CD4-positive, CD25-positive, alpha-beta regulatory T cell (primary cell): ENCODE measurements at regions not wholly inside any gene's neighbourhood (a gene's known extent, or its start where the extent isn't known, plus 50 kb on each side); places are given as distances from the start of the nearest gene placed in this dataset.

ENCODE experiments used
- ATAC-seq, 2 donors: fragments of 150-1000 bp; cut with Tn5 transposase; one replicate each; pipeline ENCODE4 v1.10.0; 2021; ENCODE audit warnings: low read depth in 2 of 2, moderate number of reproducible peaks in 2 of 2, moderate library complexity in 1 of 2
- DNase-seq, 3 donors: peaks; one replicate each; pipeline versions ENCODE4 v3.0.0 to v3.0.0-alpha.2; 2012 to 2022; ENCODE audit warnings: mixed read lengths in 1 of 3
- H3K27ac ChIP-seq: one replicate; pipeline ENCODE4 v1.7.0; 2013; ENCODE audit warnings: mild to moderate bottlenecking, low read length; ENCODE audit not compliant: insufficient read depth, poor library complexity, severe bottlenecking
- H3K27me3 ChIP-seq: one replicate; pipeline ENCODE4 v1.7.0; 2013; ENCODE audit warnings: low read length; ENCODE audit not compliant: control insufficient read depth, insufficient read depth
- H3K36me3 ChIP-seq: one replicate; pipeline ENCODE4 v1.7.0; 2013; ENCODE audit warnings: mild to moderate bottlenecking, low read length, moderate library complexity; ENCODE audit not compliant: control insufficient read depth, insufficient read depth
- H3K4me1 ChIP-seq: 2 replicates; pipeline ENCODE4 v1.7.0; 2013; ENCODE audit warnings: mild to moderate bottlenecking, low read length; ENCODE audit not compliant: insufficient read depth, control insufficient read depth, poor library complexity, severe bottlenecking
- H3K4me3 ChIP-seq: one replicate; pipeline ENCODE4 v1.7.0; 2013; ENCODE audit warnings: low read depth, mild to moderate bottlenecking, low read length, moderate library complexity
- H3K9me3 ChIP-seq, 2 experiments: 1 replicate in 1 of 2; 2 replicates in 1 of 2; pipeline ENCODE4 v1.7.0; 2013; ENCODE audit warnings: low read length in 2 of 2, mild to moderate bottlenecking in 1 of 2, moderate library complexity in 1 of 2; ENCODE audit not compliant: control insufficient read depth in 2 of 2
- H3K27ac Mint-ChIP-seq, 3 donors: one replicate each; pipeline ENCODE4 v1.8.0; 2020 to 2022; ENCODE audit warnings: mild to moderate bottlenecking in 3 of 3, mixed read lengths in 3 of 3, moderate library complexity in 2 of 3
- H3K27me3 Mint-ChIP-seq: one replicate; pipeline ENCODE4 v1.8.0; 2022; ENCODE audit warnings: mild to moderate bottlenecking, mixed read lengths
- H3K36me3 Mint-ChIP-seq: one replicate; pipeline ENCODE4 v1.8.0; 2020; ENCODE audit warnings: mixed read lengths
- H3K4me1 Mint-ChIP-seq, 4 donors: one replicate each; pipeline ENCODE4 v1.8.0; 2020 to 2022; ENCODE audit warnings: mixed read lengths in 4 of 4, mild to moderate bottlenecking in 1 of 4
- H3K4me3 Mint-ChIP-seq, 4 donors: one replicate each; pipeline ENCODE4 v1.8.0; 2020 to 2022; ENCODE audit warnings: mild to moderate bottlenecking in 4 of 4, mixed read lengths in 4 of 4, moderate library complexity in 3 of 4
- H3K9me3 Mint-ChIP-seq, 7 donors: one replicate each; pipeline ENCODE4 v1.8.0; 2020 to 2022; ENCODE audit warnings: mixed read lengths in 7 of 7, mild to moderate bottlenecking in 3 of 7, moderate library complexity in 2 of 7

DNA sequence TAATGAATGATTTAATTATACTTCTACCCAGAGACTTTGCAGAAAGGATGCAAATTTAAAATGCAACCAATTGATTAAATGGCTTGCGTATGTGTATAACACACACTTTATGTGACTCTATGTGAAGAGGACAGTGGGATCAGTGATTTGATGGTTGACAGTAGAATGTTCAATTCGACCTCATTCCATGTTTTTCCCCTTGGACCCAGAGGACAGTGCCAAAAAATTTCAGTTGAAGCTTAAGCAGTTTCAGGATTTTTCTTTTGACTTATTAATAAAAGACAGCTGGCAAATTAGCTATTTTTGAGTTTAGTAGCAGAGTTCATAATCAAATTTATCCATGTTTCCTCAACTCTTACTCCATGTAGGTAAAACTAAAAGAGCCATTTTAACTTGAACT is 742.4 kb upstream of the NR2F2 start:
- DNase-seq = no peak
- Histone ChIP-seq H3K36me3 (no peaks in the 10 kb centered on the region), H3K27ac (no peak overlapping the region), H3K9me3 (no peaks in the 10 kb centered on the region), H3K27me3 (peaks cover 3% of the 10 kb centered on the region), H3K4me1 (no peaks in the 10 kb centered on the region), H3K4me3 (no peak overlapping the region)
- Mint-ChIP-seq H3K36me3 (no peaks in the 10 kb centered on the region), H3K27ac (no peak overlapping the region), H3K4me3 (no peak overlapping the region), H3K27me3 (no peaks in the 10 kb centered on the region), H3K4me1 (no peaks in the 10 kb centered on the region), H3K9me3 (no peaks in the 10 kb centered on the region)
- ATAC-seq = no peak

DNA sequence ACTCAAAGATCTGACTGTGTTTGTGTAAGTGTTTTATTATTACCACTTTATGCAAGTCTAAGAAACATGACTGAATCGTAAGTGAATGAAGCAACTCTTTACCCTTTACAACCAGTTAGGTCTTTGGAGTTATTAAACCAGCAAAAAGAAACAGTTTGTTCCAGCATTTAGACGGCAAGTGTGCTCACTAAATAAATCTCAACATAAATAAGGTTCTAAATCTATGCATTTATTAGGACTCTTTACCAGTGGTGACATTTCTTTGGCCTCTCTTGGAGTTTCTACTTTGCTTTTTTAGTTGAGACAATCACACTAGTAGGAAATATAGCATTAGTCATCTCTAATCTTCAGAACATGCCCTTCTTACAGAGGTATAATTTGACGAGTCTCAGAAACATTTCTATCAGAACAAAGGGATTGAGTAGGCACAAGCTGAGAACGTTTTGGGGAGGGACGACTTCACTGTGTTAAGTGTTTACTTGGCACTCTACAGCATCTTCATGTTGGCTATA is 739.9 kb upstream of the NR2F2 start:
- no peaks in the 10 kb centered on the region for H3K4me1 ChIP-seq
- H3K9me3 ChIP-seq = no peaks in the 10 kb centered on the region
- peaks cover 3% of the 10 kb centered on the region for H3K27me3 ChIP-seq
- Mint-ChIP-seq H3K4me3 (no peak overlapping the region), H3K4me1 (no peaks in the 10 kb centered on the region), H3K9me3 (no peaks in the 10 kb centered on the region), H3K27me3 (no peaks in the 10 kb centered on the region), H3K36me3 (no peaks in the 10 kb centered on the region), H3K27ac (no peak overlapping the region)
- no peaks in the 10 kb centered on the region for H3K36me3 ChIP-seq
- H3K27ac ChIP-seq = no peak overlapping the region
- H3K4me3 ChIP-seq = no peak overlapping the region
- DNase-seq (no peak), ATAC-seq (no peak)

DNA sequence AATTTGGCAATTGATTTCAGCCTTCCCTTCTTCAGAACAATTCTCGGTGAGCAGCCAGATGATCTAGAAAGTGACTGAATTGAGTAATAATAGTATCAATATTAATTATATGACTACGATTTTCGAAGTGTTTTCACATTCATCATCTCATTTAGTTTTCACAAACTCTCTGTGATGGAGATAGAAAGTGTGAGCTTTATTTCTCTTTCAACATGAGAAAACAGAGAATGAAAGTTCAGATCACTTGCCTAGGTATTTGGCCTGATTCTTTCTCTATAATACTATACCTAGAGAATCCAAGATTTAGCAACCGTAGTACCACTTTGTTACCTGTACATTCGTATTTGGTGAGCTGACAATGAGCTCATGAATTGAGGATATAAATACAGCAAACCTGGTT is 739.2 kb upstream of the NR2F2 start:
- no peak for DNase-seq
- Histone ChIP-seq H3K36me3 (no peaks in the 10 kb centered on the region), H3K27ac (no peak overlapping the region), H3K4me3 (no peak overlapping the region), H3K27me3 (peaks cover 3% of the 10 kb centered on the region), H3K9me3 (no peaks in the 10 kb centered on the region), H3K4me1 (no peaks in the 10 kb centered on the region)
- Mint-ChIP-seq H3K9me3 (no peaks in the 10 kb centered on the region), H3K27me3 (no peaks in the 10 kb centered on the region), H3K36me3 (no peaks in the 10 kb centered on the region), H3K4me1 (no peaks in the 10 kb centered on the region), H3K27ac (no peak overlapping the region), H3K4me3 (no peak overlapping the region)
- no peak for ATAC-seq

DNA sequence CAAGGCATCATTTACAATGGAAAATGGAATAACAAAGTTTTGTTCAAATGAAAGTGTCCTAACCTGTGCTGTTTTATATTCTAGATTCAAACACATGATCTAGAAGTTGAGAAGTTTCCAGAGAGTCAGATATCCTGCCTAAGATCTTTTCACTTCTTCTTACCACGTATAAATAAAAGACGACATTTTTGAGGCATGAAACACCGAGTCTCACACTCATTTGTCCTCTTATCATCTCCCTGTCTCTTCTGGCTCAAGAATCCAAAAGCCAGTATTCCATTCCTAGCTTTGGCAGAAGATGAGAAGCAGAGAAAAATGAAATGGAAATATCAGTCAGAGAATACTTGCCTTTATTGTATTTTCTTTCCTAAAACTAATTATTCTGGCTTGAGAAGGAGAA is 738.6 kb upstream of the NR2F2 start:
- no peaks in the 10 kb centered on the region for H3K36me3 ChIP-seq
- no peak overlapping the region for H3K4me3 Mint-ChIP-seq
- H3K27ac ChIP-seq = no peak overlapping the region
- H3K9me3 Mint-ChIP-seq = no peaks in the 10 kb centered on the region
- H3K4me3 ChIP-seq = no peak overlapping the region
- no peaks in the 10 kb centered on the region for H3K4me1 Mint-ChIP-seq
- H3K27me3 Mint-ChIP-seq = no peaks in the 10 kb centered on the region
- H3K27ac Mint-ChIP-seq = no peak overlapping the region
- no peaks in the 10 kb centered on the region for H3K4me1 ChIP-seq
- H3K9me3 ChIP-seq = no peaks in the 10 kb centered on the region
- DNase-seq = no peak
- H3K27me3 ChIP-seq = peaks cover 3% of the 10 kb centered on the region
- H3K36me3 Mint-ChIP-seq = no peaks in the 10 kb centered on the region
- ATAC-seq = no peak

DNA sequence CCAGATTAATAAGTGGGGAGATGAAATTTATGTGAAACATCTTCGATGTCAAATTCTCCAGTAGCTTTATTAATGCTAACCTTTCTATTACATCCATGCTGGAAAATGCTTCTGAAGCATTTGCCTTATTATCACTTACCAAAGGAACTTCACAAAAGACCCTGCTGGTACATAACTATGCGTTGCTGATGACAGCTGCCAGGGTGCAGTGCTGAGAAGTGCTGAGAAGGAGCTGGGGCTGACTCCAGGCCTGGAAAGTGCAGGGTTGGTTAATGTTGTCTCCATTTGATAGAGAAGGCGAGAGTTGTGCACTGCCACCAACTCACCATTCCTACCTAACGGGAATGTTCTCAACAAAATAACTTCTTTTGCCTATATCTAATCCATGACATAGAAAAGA is 736.0 kb upstream of the NR2F2 start:
- no peak overlapping the region for H3K27ac ChIP-seq
- no peaks in the 10 kb centered on the region for H3K4me1 Mint-ChIP-seq
- H3K4me3 Mint-ChIP-seq = no peak overlapping the region
- no peak for DNase-seq
- no peaks in the 10 kb centered on the region for H3K36me3 ChIP-seq
- H3K27me3 Mint-ChIP-seq = no peaks in the 10 kb centered on the region
- no peaks in the 10 kb centered on the region for H3K36me3 Mint-ChIP-seq
- no peak for ATAC-seq
- H3K4me3 ChIP-seq = no peak overlapping the region
- H3K27ac Mint-ChIP-seq = no peak overlapping the region
- no peaks in the 10 kb centered on the region for H3K9me3 ChIP-seq
- no peaks in the 10 kb centered on the region for H3K27me3 ChIP-seq
- no peaks in the 10 kb centered on the region for H3K4me1 ChIP-seq
- H3K9me3 Mint-ChIP-seq = no peaks in the 10 kb centered on the region

DNA sequence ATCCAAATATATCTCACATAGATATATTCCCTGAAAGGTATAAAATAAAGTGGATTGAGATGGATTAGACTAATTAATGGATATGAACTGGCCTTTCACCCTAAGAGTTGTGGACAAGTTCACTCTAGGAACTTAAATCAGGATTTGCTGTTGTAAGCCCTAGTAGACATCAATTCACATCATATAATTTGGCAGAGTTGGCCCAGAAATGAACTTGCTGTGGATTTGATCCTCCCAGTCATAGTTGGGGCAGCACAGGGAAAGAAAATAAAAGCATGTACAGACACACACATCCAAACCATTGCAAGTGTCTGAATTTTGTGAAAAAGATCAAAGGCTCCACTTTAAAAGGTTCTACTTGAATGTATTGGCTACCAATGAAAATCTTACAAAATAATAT is 734.7 kb upstream of the NR2F2 start:
- H3K36me3 Mint-ChIP-seq = no peaks in the 10 kb centered on the region
- Histone ChIP-seq H3K27me3 (no peaks in the 10 kb centered on the region), H3K36me3 (no peaks in the 10 kb centered on the region), H3K27ac (no peak overlapping the region), H3K4me1 (no peaks in the 10 kb centered on the region), H3K4me3 (no peak overlapping the region), H3K9me3 (no peaks in the 10 kb centered on the region)
- ATAC-seq (no peak), DNase-seq (no peak)
- peaks cover 0 to 2% (median 0%) of the 10 kb centered on the region in 7 donors for H3K9me3 Mint-ChIP-seq
- no peaks in the 10 kb centered on the region for H3K27me3 Mint-ChIP-seq
- no peak overlapping the region for H3K4me3 Mint-ChIP-seq
- no peaks in the 10 kb centered on the region for H3K4me1 Mint-ChIP-seq
- H3K27ac Mint-ChIP-seq = no peak overlapping the region

DNA sequence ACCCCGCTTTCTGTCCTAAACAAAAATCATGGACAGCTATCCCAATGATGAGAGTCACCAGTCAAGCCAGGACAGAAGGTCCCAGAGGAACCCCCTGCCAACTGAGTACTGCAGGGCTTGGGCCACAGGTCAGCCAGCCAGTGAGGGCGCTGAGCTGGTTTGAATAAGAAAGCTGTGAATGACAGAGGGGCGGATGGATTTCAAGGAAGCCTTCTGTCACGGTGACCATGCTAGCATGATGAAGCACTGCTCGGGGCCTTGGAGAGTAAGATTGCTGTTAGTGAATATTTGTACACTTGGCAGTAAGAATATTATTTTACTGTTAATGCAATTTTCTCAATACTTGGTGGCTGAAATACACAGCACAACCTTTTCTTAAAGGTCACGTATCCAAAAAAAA is 734.0 kb upstream of the NR2F2 start:
- Histone ChIP-seq H3K27ac (no peak overlapping the region), H3K27me3 (no peaks in the 10 kb centered on the region), H3K4me1 (no peaks in the 10 kb centered on the region), H3K4me3 (no peak overlapping the region), H3K9me3 (no peaks in the 10 kb centered on the region), H3K36me3 (no peaks in the 10 kb centered on the region)
- H3K9me3 Mint-ChIP-seq = peaks cover 0 to 2% (median 0%) of the 10 kb centered on the region in 7 donors
- no peaks in the 10 kb centered on the region for H3K27me3 Mint-ChIP-seq
- DNase-seq (no peak), ATAC-seq (no peak)
- no peak overlapping the region for H3K4me3 Mint-ChIP-seq
- H3K36me3 Mint-ChIP-seq = no peaks in the 10 kb centered on the region
- H3K4me1 Mint-ChIP-seq = no peaks in the 10 kb centered on the region
- H3K27ac Mint-ChIP-seq = no peak overlapping the region

DNA sequence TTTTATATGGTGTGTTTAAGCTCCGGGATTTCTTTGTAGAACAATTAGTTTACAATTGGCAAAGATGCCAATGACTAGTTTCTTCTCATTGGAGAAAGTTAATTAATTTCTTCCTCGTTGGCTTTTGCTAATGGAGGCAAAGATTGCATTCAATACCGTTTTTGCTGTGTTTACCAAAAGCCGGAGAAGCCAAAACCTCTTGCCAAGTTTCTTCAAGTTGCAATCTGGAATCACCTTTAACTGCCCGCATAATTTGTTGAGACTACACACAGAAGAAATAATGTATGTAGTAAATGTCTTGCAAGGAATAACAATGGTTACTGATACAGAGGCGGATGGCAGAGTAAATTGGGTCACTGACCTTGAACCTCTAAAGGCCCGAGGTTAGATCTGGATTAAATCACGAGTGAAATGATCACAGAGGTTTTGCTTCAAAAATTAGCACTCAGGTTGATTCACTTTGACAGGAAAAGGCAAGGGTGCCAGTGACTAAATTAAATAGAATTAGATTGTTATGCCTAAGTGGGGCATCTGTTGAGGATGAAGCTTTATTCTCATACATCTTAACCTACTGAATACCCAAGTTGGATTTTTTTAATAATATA is 732.1 kb upstream of the NR2F2 start:
- no peak for DNase-seq
- H3K36me3 Mint-ChIP-seq = no peaks in the 10 kb centered on the region
- no peak overlapping the region for H3K4me3 Mint-ChIP-seq
- Histone ChIP-seq H3K27me3 (no peaks in the 10 kb centered on the region), H3K4me1 (no peaks in the 10 kb centered on the region), H3K36me3 (no peaks in the 10 kb centered on the region), H3K4me3 (no peak overlapping the region), H3K9me3 (no peaks in the 10 kb centered on the region), H3K27ac (no peak overlapping the region)
- no peak overlapping the region for H3K27ac Mint-ChIP-seq
- peaks cover 0 to 2% (median 0%) of the 10 kb centered on the region in 7 donors for H3K9me3 Mint-ChIP-seq
- no peak for ATAC-seq
- H3K4me1 Mint-ChIP-seq = no peaks in the 10 kb centered on the region
- H3K27me3 Mint-ChIP-seq = no peaks in the 10 kb centered on the region
